WERI-Rb-1 (cell line): ENCODE measurements at regions not wholly inside any gene's neighbourhood (a gene's known extent, or its start where the extent isn't known, plus 50 kb on each side); places are given as distances from the start of the nearest gene placed in this dataset.

ENCODE experiments used
- DNase-seq: peaks from one replicate; pipeline ENCODE4 v3.0.0-alpha.2; 2020
- H3K27ac ChIP-seq: fragments of 250-450 bp; sonication (Bioruptor Pico); 2 replicates; pipeline ENCODE4 v1.5.1; 2020; ENCODE audit warnings: mild to moderate bottlenecking, moderate library complexity
- H3K27me3 ChIP-seq: fragments of 250-450 bp; sonication (Bioruptor Pico); 2 replicates; pipeline ENCODE4 v1.5.1; 2021; ENCODE audit warnings: mild to moderate bottlenecking, low read depth, moderate library complexity; ENCODE audit not compliant: insufficient read depth, severe bottlenecking
- H3K36me3 ChIP-seq: fragments of 250-450 bp; sonication (Bioruptor Pico); 2 replicates; pipeline ENCODE4 v1.5.1; 2020; ENCODE audit warnings: mild to moderate bottlenecking, moderate library complexity
- H3K4me3 ChIP-seq: 2 replicates; pipeline ENCODE4 v1.5.1; 2011; ENCODE audit warnings: low read depth, mild to moderate bottlenecking, control low read depth, low read length
- H3K9me3 ChIP-seq: fragments of 250-450 bp; sonication (Bioruptor Pico); 2 replicates; pipeline ENCODE4 v1.5.1; 2021; ENCODE audit warnings: mild to moderate bottlenecking, moderate library complexity; ENCODE audit not compliant: severe bottlenecking
- TF ChIP-seq, protein P1 (sequence below): IDR thresholded peaks from 2 replicates; pipeline ENCODE4 v1.5.1; 2011; ENCODE audit warnings: low read depth, mild to moderate bottlenecking, control low read depth, inconsistent platforms, low read length

DNA sequence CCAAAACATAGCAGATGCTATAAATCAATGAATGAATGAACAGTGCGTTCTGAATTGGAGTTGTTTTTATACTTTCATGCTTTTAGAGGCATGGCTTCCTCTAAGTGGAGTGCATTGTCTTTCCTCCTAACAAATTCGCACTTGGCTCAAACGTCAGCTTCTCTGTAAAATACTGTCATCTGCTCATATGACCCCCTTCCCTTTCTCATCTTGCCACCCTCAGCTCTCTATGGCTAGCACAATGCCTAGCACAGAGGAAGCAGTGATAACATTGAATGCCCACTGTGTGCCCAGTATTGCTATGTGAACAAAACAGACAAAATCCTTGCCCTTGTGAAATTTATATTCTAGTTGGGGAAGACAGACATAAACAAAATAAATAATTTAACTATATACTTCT is 258.8 kb downstream of the MREG start:
- H3K9me3 ChIP-seq: no peaks in the 10 kb centered on the region
- TF ChIP-seq, protein P1, sequence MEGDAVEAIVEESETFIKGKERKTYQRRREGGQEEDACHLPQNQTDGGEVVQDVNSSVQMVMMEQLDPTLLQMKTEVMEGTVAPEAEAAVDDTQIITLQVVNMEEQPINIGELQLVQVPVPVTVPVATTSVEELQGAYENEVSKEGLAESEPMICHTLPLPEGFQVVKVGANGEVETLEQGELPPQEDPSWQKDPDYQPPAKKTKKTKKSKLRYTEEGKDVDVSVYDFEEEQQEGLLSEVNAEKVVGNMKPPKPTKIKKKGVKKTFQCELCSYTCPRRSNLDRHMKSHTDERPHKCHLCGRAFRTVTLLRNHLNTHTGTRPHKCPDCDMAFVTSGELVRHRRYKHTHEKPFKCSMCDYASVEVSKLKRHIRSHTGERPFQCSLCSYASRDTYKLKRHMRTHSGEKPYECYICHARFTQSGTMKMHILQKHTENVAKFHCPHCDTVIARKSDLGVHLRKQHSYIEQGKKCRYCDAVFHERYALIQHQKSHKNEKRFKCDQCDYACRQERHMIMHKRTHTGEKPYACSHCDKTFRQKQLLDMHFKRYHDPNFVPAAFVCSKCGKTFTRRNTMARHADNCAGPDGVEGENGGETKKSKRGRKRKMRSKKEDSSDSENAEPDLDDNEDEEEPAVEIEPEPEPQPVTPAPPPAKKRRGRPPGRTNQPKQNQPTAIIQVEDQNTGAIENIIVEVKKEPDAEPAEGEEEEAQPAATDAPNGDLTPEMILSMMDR: no peak
- no peak overlapping the region for H3K4me3 ChIP-seq

DNA sequence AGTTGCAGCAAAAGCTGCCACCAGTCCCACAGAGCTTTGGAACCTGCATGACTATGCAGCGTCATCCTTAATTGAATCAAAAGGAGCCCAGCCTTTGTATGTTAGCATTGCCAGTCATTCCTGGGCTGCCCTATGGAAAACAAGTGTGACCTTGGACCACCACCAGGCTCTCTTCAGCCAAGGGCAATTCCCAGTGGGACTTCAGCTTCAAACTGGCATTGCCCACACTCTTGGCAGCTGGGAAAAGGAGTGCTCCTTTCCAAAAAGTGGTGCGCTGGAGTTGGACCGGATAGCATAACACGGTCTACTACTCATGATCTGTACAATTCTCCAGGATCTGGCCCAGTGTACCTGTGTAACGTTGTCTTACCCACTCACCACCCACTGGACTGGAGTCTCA is 259.5 kb downstream of the MREG start:
- TF ChIP-seq, protein P1: no peak
- no peak for DNase-seq
- H3K27me3 ChIP-seq: no peaks in the 10 kb centered on the region
- no peak overlapping the region for H3K27ac ChIP-seq
- no peak overlapping the region for H3K4me3 ChIP-seq
- H3K9me3 ChIP-seq: no peaks in the 10 kb centered on the region
- no peaks in the 10 kb centered on the region for H3K36me3 ChIP-seq

More for the DNA sequence above, 258.8 kb downstream of the MREG start:
- Histone ChIP-seq H3K27me3 (no peaks in the 10 kb centered on the region), H3K27ac (no peak overlapping the region), H3K36me3 (no peaks in the 10 kb centered on the region)
- DNase-seq: no peak

DNA sequence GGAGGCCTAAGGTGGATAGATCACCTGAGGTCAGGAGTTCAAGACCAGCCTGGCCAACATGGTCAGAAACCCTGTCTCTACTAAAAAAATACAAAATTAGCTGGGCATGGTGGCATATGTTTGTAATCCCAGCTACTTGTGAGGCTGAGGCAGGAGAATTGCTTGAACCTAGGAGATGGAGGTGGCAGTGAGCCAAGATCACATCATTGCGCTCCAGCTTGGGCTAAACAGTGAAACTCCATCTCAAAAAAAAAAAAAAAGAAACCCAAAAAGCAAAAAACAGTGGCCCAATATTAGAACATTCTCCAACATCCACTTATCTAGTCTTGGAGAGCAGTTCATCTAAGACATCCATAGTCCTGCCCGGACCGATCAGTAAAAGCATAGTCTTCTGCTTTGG is 260.4 kb downstream of the MREG start:
- DNase-seq: no peak
- H3K27me3 ChIP-seq: no peaks in the 10 kb centered on the region
- H3K27ac ChIP-seq: no peak overlapping the region
- H3K4me3 ChIP-seq: no peak overlapping the region
- H3K9me3 ChIP-seq: no peaks in the 10 kb centered on the region
- no peaks in the 10 kb centered on the region for H3K36me3 ChIP-seq
- TF ChIP-seq, protein P1: no peak

DNA sequence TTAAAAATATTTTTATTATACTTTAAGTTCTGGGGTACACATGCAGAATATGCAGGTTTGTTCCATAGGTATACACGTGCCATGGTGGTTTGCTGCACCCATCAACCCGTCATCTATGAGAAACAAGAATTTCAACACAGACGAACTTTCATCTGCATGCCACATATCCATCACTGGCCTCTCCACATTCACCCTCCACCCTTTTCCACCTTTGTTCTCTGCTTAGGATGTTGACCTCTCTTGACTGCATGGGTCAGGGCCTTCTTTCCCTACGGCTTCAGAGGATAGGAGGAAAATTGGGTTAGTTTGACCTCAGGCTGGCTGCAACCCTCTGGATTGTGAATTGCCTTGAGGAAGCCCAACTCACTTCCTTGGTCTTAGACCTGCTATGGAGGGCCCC is 260.9 kb downstream of the MREG start:
- TF ChIP-seq, protein P1: no peak
- Histone ChIP-seq H3K4me3 (no peak overlapping the region), H3K27me3 (no peaks in the 10 kb centered on the region), H3K36me3 (no peaks in the 10 kb centered on the region), H3K27ac (no peak overlapping the region), H3K9me3 (no peaks in the 10 kb centered on the region)
- DNase-seq: no peak

DNA sequence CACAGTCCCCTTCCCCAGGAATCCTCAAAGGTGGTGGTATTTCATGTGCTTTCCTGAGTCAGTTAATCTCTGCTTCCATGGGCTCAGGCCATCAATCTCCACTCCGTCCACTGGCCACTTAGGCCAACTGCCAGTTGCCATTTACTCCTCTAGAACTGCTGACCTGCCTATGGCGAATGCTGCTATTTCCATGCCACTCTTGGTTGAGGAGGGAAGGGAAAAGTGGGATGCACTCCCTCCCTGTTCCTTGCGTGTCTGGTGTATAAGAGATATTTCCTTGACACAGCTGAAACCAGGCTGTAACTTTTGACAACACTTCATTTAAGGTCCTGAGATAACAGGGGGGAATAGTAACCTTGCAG is 261.5 kb downstream of the MREG start:
- DNase-seq: no peak
- no peaks in the 10 kb centered on the region for H3K9me3 ChIP-seq
- TF ChIP-seq, protein P1: no peak
- H3K27ac ChIP-seq: no peak overlapping the region
- no peaks in the 10 kb centered on the region for H3K27me3 ChIP-seq
- H3K36me3 ChIP-seq: no peaks in the 10 kb centered on the region
- H3K4me3 ChIP-seq: no peak overlapping the region

DNA sequence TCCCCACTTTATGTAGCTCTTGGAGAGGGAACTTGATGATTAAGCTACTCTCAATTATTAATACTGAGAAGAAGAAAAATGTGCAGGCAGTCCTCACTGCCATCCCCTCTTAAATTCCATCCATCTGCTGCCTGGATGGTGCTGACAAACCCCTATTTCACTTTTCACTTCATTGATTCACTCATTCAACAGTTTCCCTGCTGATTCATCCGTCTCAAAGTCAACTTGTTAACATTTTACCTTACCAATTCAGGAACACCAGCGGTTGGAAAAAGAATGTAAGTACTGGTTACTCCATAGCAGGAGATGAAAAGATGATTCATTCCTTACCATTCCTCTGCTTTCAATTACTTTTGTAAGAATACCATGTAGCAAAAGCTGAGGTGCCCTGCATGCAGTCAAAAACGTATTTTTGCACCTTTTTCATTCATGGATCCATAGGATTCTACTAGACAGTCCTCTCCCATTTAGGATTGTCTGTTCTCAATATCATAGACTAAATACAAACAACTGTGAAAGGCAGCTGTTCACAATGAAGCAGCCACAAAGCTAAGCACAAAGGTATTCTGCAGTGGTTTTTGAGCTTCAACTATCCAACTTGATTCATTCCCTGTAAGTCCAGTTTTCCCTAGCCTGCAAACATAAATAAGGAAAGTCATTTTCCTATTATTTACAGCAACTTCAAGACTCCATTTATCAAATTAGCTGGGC is 262.0 kb downstream of the MREG start:
- no peaks in the 10 kb centered on the region for H3K36me3 ChIP-seq
- no peaks in the 10 kb centered on the region for H3K27me3 ChIP-seq
- H3K9me3 ChIP-seq: no peaks in the 10 kb centered on the region
- TF ChIP-seq, protein P1: no peak
- H3K27ac ChIP-seq: no peak overlapping the region
- no peak overlapping the region for H3K4me3 ChIP-seq
- DNase-seq: no peak
